GM18909 (cell line): ENCODE measurements at regions not wholly inside any gene's neighbourhood (a gene's known extent, or its start where the extent isn't known, plus 50 kb on each side); places are given as distances from the start of the nearest gene placed in this dataset.

Source experiments
- ATAC-seq: cut with Tn5 transposase; IDR thresholded peaks from one replicate; pipeline ENCODE4 v1.9.1; 2021; ENCODE audit warnings: mild to moderate bottlenecking; ENCODE audit not compliant: unreplicated experiment, poor library complexity

- ATAC-seq, result no peak
These were observed 967.2 kb downstream of the TLE4 start for GRCh38 chr9:80538976-80539375.

GRCh38 chr9:80522465-80522864 is 950.7 kb downstream of the TLE4 start:
- ATAC-seq, result no peak

GRCh38 chr9:80521151-80521550 is 949.4 kb downstream of the TLE4 start:
- ATAC-seq, result no peak

GRCh38 chr9:80520231-80520630 is 948.5 kb downstream of the TLE4 start:
- no peak for ATAC-seq

GRCh38 chr9:80518441-80518840 is 946.7 kb downstream of the TLE4 start:
- ATAC-seq, result no peak

GRCh38 chr9:80516679-80517078 is 944.9 kb downstream of the TLE4 start:
- ATAC-seq, result no peak

- ATAC-seq, result no peak
These were observed 937.6 kb downstream of the TLE4 start for GRCh38 chr9:80509358-80509757.

GRCh38 chr9:80507611-80508010 is 935.8 kb downstream of the TLE4 start:
- ATAC-seq, result no peak

- no peak for ATAC-seq
These were observed 933.0 kb downstream of the TLE4 start for GRCh38 chr9:80504601-80505230.

- no peak for ATAC-seq
These were observed 932.0 kb downstream of the TLE4 start for GRCh38 chr9:80503671-80504281.

- no peak for ATAC-seq
These were observed 930.5 kb downstream of the TLE4 start for GRCh38 chr9:80502306-80502705.

GRCh38 chr9:80501635-80502034 is 929.9 kb downstream of the TLE4 start:
- ATAC-seq, result no peak

GRCh38 chr9:80500300-80500699 is 928.5 kb downstream of the TLE4 start:
- no peak for ATAC-seq

- no peak for ATAC-seq
These were observed 926.3 kb downstream of the TLE4 start for GRCh38 chr9:80498001-80498555.

- ATAC-seq, result no peak
These were observed 925.3 kb downstream of the TLE4 start for GRCh38 chr9:80496901-80497556.

GRCh38 chr9:80493258-80493657 is 921.5 kb downstream of the TLE4 start:
- no peak for ATAC-seq

GRCh38 chr9:80492221-80492620 is 920.5 kb downstream of the TLE4 start:
- ATAC-seq, result no peak

- no peak for ATAC-seq
These were observed 919.4 kb downstream of the TLE4 start for GRCh38 chr9:80491086-80491696.

- no peak for ATAC-seq
These were observed 917.6 kb downstream of the TLE4 start for GRCh38 chr9:80489329-80489728.

- no peak for ATAC-seq
These were observed 913.9 kb downstream of the TLE4 start for GRCh38 chr9:80485420-80486250.
